Heart left ventricle (tissue), 16 donors: ENCODE measurements at regions not wholly inside any gene's neighbourhood (a gene's known extent, or its start where the extent isn't known, plus 50 kb on each side); places are given as distances from the start of the nearest gene placed in this dataset.

Source experiments
- ATAC-seq, 4 donors: fragments of 200-7000 bp; cut with Tn5 transposase; one replicate each; pipeline ENCODE4 v1.9.1; 2020 to 2022; ENCODE audit warnings: moderate library complexity in 4 of 4, mild to moderate bottlenecking in 3 of 4, moderate number of reproducible peaks in 1 of 4
- DNase-seq, 5 donors: peaks; one replicate each; pipeline ENCODE4 v3.0.0-alpha.2; 2020
- H3K27ac ChIP-seq, 12 donors: fragments of 200-600 bp; sonication (generic) in 4 of 12; one replicate each; pipeline versions ENCODE4 v1.5.0 to v1.8.0; 2016 to 2022; ENCODE audit warnings: mild to moderate bottlenecking in 2 of 12
- H3K27me3 ChIP-seq, 9 donors: fragments of 200-600 bp; sonication (generic) in 2 of 9; one replicate each; pipeline versions ENCODE4 v1.5.1 to v1.8.0; 2016 to 2022; ENCODE audit warnings: mild to moderate bottlenecking in 3 of 9
- H3K36me3 ChIP-seq, 9 donors: fragments of 200-600 bp; sonication (generic) in 2 of 9; one replicate each; pipeline versions ENCODE4 v1.5.0 to v1.8.0; 2018 to 2022; ENCODE audit warnings: mild to moderate bottlenecking in 2 of 9
- H3K4me1 ChIP-seq, 12 donors: fragments of 200-600 bp; sonication (generic) in 4 of 12; one replicate each; pipeline versions ENCODE4 v1.5.0 to v1.8.0; 2016 to 2022; ENCODE audit warnings: mild to moderate bottlenecking in 3 of 12
- H3K4me3 ChIP-seq, 12 donors: fragments of 200-600 bp; sonication (generic) in 4 of 12; one replicate each; pipeline versions ENCODE4 v1.5.0 to v1.8.0; 2017 to 2022; ENCODE audit warnings: mild to moderate bottlenecking in 9 of 12, moderate library complexity in 4 of 12
- H3K9me3 ChIP-seq, 12 donors: fragments of 200-600 bp; sonication (generic) in 4 of 12; one replicate each; pipeline versions ENCODE4 v1.5.0 to v1.8.0; 2016 to 2022; ENCODE audit warnings: mild to moderate bottlenecking in 1 of 12
- POLR2A ChIP-seq, 2 donors: fragments of 450-650 bp; IDR thresholded peaks; one replicate each; pipeline ENCODE4 v1.6.1; 2017; ENCODE audit warnings: antibody characterized with exemption in 2 of 2, mild to moderate bottlenecking in 2 of 2, moderate library complexity in 2 of 2
- WGBS, 4 donors: extraction: QIAGEN DNeasy Blood & Tissue Kit in 2 of 4; methylation state at CpG; one replicate each; pipeline versions ENCODE4 v1.1.5 to v1.1.7; 2013 to 2018; 5-methylcytosine and 5-hydroxymethylcytosine counted together
- intact Hi-C, 10 donors: fragments of 100-400 bp; cut with DNase I; formaldehyde crosslinking; loops; one replicate each; pipeline versions ENCODE4 v1.11.1 to v1.14.2; 2022
- TF ChIP-seq, protein P1 (sequence below), 12 donors: fragments of 200-600 bp; sonication (generic) in 4 of 12; IDR thresholded peaks; one replicate each; pipeline versions ENCODE4 v1.5.0 to v1.8.0; 2018 to 2022; ENCODE audit warnings: antibody characterized with exemption in 12 of 12, mild to moderate bottlenecking in 5 of 12
- donor health status: ischemic (EF 13 %, LVEDD 7.1; RV severe dilation, severe dysfunction).
- donor health status: healthy with polysubstance abuse.
- donor health status: DM: no; HTN: yes; CAD: no.
- donor health status: DM: no; HTN: no; CAD: no.
- donor health status: ischemic (EF 25% LVEDD 6.9; RV normal size, moderate dysfunction).
- donor health status: ischemic (EF 25% LVEDD 5.7; RV mildly dilated, moderate dysfunction).
- donor health status: healthy.
- donor health status: DM: yes; HTN: yes; CAD: no.
- donor health status: ischemic (EF 35%, LVEDD 5.7; RV mildly dilated, moderate dysfunction).
- donor health status: nonischemic (EF 11% LVEDD 7.7; RV severe dilation, severe dysfunction).
- donor health status: DM: yes; HTN: yes; CAD: no.
- donor health status: PGD.
- donor health status: ischemic (EF 29% LVEDD 5.4; RV normal size, mild dysfunction).
- donor health status: nonischemic (EF 23%, LVEDD 6.1; RV moderate dilation, normal function).

- H3K4me1 ChIP-seq = peaks cover 0 to 4% (median 0%) of the 10 kb centered on the region in 12 donors
- no peak for DNase-seq
- intact Hi-C loops = no loop called here
- ATAC-seq = no peak
- no peak overlapping the region for H3K4me3 ChIP-seq
- H3K27me3 ChIP-seq = no peaks in the 10 kb centered on the region
- H3K36me3 ChIP-seq = no peaks in the 10 kb centered on the region
- WGBS, 4 donors = 91 to 95% (median 94%) methylated on average over 3 of the region's 3 CpGs
- TF ChIP-seq POLR2A (IDR thresholded peaks at IDR 0.05) = no peak
- TF ChIP-seq, protein P1, sequence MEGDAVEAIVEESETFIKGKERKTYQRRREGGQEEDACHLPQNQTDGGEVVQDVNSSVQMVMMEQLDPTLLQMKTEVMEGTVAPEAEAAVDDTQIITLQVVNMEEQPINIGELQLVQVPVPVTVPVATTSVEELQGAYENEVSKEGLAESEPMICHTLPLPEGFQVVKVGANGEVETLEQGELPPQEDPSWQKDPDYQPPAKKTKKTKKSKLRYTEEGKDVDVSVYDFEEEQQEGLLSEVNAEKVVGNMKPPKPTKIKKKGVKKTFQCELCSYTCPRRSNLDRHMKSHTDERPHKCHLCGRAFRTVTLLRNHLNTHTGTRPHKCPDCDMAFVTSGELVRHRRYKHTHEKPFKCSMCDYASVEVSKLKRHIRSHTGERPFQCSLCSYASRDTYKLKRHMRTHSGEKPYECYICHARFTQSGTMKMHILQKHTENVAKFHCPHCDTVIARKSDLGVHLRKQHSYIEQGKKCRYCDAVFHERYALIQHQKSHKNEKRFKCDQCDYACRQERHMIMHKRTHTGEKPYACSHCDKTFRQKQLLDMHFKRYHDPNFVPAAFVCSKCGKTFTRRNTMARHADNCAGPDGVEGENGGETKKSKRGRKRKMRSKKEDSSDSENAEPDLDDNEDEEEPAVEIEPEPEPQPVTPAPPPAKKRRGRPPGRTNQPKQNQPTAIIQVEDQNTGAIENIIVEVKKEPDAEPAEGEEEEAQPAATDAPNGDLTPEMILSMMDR (IDR thresholded peaks at IDR 0.05) = no peak
- no peak overlapping the region for H3K27ac ChIP-seq
- no peaks in the 10 kb centered on the region for H3K9me3 ChIP-seq
These were observed 55.1 kb upstream of the INCENP start for GRCh38 chr11:62068730-62069129.

DNA sequence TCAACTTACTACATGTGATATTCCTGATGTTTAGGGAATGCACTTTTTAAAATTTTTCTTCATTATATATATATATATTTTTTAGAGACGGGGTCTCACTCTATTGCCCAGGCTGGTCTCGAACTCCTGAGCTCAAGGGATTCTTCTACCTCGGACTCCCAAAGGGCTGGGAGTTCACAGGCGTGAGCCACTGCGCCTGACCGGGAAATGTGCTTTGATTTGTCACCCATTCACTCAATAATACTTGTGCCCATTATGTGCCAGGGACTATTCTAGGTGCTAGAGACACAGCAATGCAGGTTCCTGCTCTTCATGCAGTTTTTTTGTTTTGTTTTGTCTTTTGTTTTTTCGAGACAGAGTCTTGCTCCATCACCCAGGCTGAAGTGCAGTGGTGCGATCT, 56.1 kb upstream of the INCENP start:
- 93 to 96% (median 96%) methylated on average over 8 of the region's 8 CpGs for WGBS, 4 donors
- no peak overlapping the region for H3K4me3 ChIP-seq
- no peak overlapping the region for H3K27ac ChIP-seq
- H3K27me3 ChIP-seq = no peaks in the 10 kb centered on the region
- no peaks in the 10 kb centered on the region for H3K9me3 ChIP-seq
- intact Hi-C loops = no loop called here
- DNase-seq = no peak
- TF ChIP-seq, protein P1 (IDR thresholded peaks at IDR 0.05) = no peak
- TF ChIP-seq POLR2A (IDR thresholded peaks at IDR 0.05) = no peak
- ATAC-seq = no peak
- H3K36me3 ChIP-seq = no peaks in the 10 kb centered on the region
- H3K4me1 ChIP-seq = peaks cover 0 to 4% (median 0%) of the 10 kb centered on the region in 12 donors

GRCh38 chr11:62064221-62064620, 59.6 kb upstream of the INCENP start:
- Histone ChIP-seq H3K4me3 (no peak overlapping the region), H3K27ac (no peak overlapping the region), H3K4me1 (peaks cover 0 to 7% (median 0%) of the 10 kb centered on the region in 12 donors), H3K27me3 (no peaks in the 10 kb centered on the region), H3K9me3 (no peaks in the 10 kb centered on the region), H3K36me3 (no peaks in the 10 kb centered on the region)
- 90 to 100% (median 97%) methylated on average over 2 of the region's 2 CpGs for WGBS, 4 donors
- DNase-seq (no peak), ATAC-seq (no peak)
- TF ChIP-seq POLR2A (IDR thresholded peaks at IDR 0.05) = no peak
- TF ChIP-seq, protein P1 (IDR thresholded peaks at IDR 0.05) = no peak
- intact Hi-C loops = no loop called here

DNA sequence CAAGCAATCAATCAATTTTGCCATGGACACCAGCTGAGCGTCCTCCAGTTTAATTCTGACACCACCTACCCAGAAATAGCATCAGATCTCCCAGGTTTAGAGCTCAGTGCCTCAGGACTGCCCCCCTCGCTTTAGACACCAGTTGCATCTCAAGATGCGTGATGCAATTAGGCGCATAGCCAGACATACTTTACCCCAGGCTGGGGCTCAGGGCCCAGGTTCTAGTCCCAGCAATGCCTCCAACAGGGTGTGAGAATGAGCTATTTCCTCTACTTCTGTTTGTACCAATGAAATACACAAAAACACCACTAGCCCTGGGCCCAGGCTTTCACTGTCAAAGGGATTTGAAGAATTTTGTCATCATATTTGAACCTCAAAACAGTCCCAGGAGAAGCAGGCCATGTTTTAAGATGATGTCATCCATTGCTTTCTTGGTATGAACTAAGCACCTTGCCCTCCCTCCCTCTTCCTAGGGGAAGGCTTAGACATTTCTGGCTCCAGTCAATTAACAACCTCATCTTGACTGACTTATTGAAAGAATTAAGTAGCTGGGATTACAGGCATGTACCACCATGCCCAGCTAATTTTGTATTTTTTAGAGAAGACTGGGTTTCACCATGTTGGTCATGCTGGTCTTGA, 61.5 kb upstream of the INCENP start:
- H3K4me3 ChIP-seq = no peak overlapping the region

More for the DNA sequence above, 61.5 kb upstream of the INCENP start:
- no peak for DNase-seq
- Histone ChIP-seq H3K36me3 (no peaks in the 10 kb centered on the region), H3K9me3 (no peaks in the 10 kb centered on the region), H3K27me3 (no peaks in the 10 kb centered on the region), H3K4me1 (peaks cover 0 to 8% (median under 1%) of the 10 kb centered on the region in 12 donors), H3K27ac (peak overlapping the region in 5 of 12 donors; percentile 18 to 49 (median 35))
- intact Hi-C loops = no loop called here
- no peak for ATAC-seq
- WGBS, 4 donors = 81 to 89% (median 87%) methylated on average over 4 of the region's 4 CpGs
- TF ChIP-seq, protein P1 (IDR thresholded peaks at IDR 0.05) = no peak
- no peak for TF ChIP-seq POLR2A (IDR thresholded peaks at IDR 0.05)
